ENCODE measurements at regions not wholly inside any gene's neighbourhood (a gene's known extent, or its start where the extent isn't known, plus 50 kb on each side); places are given as distances from the start of the nearest gene placed in this dataset.

- ChIA-PET CTCF (no interaction called here), POLR2A (no interaction called here)
- Mint-ChIP-seq H3K4me1 (no peaks in the 10 kb centered on the region), H3K27ac (no peak overlapping the region), H3K36me3 (peaks cover 53% of the 10 kb centered on the region), H3K27me3 (ENCODE audit: low read depth) (peaks cover 21% of the 10 kb centered on the region), H3K4me3 (no peak overlapping the region), H3K9me3 (peaks cover 54% of the 10 kb centered on the region)
- DNase-seq (ENCODE audit: low spot score), result no peak
- TF ChIP-seq TP53 (CRISPR knock-in tag; IDR thresholded peaks at IDR 0.05) (no peak), SMAD3 (CRISPR knock-in tag; IDR thresholded peaks at IDR 0.05; ENCODE audit: borderline replicate concordance) (no peak), AR (CRISPR knock-in tag; IDR thresholded peaks at IDR 0.05) (no peak), NR3C1 (CRISPR knock-in tag; conservative IDR thresholded peaks at IDR 0.05; ENCODE audit: low read depth) (no peak), TEAD4 (CRISPR knock-in tag; IDR thresholded peaks at IDR 0.05) (no peak)
- ATAC-seq, result no peak
Measured at GRCh38 chr16:35140293-35140986, 1681.0 kb downstream of the TP53TG3F start.

GRCh38 chr16:35141303-35141702 is 1681.9 kb downstream of the TP53TG3F start:
- no peak overlapping the region for H3K4me3 Mint-ChIP-seq
- ChIA-PET POLR2A (no interaction called here), CTCF (no interaction called here)
- ATAC-seq, result no peak
- H3K27me3 Mint-ChIP-seq (ENCODE audit: low read depth), result peaks cover 27% of the 10 kb centered on the region
- peaks cover 59% of the 10 kb centered on the region for H3K9me3 Mint-ChIP-seq
- no peak for DNase-seq (ENCODE audit: low spot score)
- peaks cover 58% of the 10 kb centered on the region for H3K36me3 Mint-ChIP-seq
- no peak overlapping the region for H3K27ac Mint-ChIP-seq
- TF ChIP-seq ELF4 (CRISPR knock-in tag; IDR thresholded peaks at IDR 0.05; ENCODE audit: low read depth), result no peak
- TF ChIP-seq PREB (CRISPR knock-in tag; IDR thresholded peaks at IDR 0.05; ENCODE audit: borderline replicate concordance), result no peak
- TF ChIP-seq AR (CRISPR knock-in tag; IDR thresholded peaks at IDR 0.05), result no peak
- TF ChIP-seq ZNF263 (CRISPR knock-in tag; IDR thresholded peaks at IDR 0.05; ENCODE audit: low read depth), result no peak
- TF ChIP-seq ZBTB43 (CRISPR knock-in tag; IDR thresholded peaks at IDR 0.05), result no peak
- TF ChIP-seq STAT6 (CRISPR knock-in tag; conservative IDR thresholded peaks at IDR 0.05; ENCODE audit: low read depth), result no peak
- no peak for TF ChIP-seq ZNF425 (CRISPR knock-in tag; conservative IDR thresholded peaks at IDR 0.05)
- H3K4me1 Mint-ChIP-seq, result no peaks in the 10 kb centered on the region

Measured in WTC11 (cell line).